ENCODE measurements at regions not wholly inside any gene's neighbourhood (a gene's known extent, or its start where the extent isn't known, plus 50 kb on each side); places are given as distances from the start of the nearest gene placed in this dataset.

DNA sequence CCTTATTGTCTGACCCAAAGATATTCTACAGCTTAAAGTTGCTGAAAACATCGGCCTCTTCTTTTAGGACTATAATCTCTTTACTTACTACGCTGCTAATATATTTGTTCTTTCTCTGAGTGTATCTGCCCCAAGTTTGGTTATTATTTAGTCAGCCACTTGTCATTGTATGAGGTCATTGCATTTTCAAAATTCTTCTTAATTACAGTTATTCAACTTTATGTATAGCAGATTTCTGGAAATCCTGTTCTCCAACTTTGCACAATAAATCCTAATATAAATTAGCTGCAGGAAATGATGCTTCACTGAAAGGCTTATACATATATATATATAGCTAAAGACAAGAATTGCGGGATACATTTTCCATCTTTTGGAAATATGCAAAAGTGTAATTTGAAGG lies 88.5 kb upstream of the HIVEP1 start:
- no peak for DNase-seq

DNA sequence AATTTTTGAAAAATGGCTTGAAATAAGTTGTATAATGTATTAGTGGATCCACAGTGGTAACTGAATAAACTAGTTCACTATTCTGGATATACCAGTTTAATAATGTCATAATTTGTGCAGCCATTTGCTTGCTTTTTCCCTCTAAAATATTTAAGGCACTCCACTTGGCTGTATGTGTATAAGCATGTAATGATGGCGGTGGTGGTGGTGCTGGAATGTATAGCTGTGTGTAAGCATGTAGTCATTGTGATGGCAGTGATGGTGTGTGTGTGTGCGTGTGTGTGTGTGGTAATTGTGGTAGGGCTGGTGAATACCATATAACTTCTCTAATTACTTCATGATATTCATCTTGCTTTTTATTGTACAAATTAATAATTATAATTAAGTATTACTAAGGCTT lies 89.2 kb upstream of the HIVEP1 start:
- DNase-seq, result no peak

DNA sequence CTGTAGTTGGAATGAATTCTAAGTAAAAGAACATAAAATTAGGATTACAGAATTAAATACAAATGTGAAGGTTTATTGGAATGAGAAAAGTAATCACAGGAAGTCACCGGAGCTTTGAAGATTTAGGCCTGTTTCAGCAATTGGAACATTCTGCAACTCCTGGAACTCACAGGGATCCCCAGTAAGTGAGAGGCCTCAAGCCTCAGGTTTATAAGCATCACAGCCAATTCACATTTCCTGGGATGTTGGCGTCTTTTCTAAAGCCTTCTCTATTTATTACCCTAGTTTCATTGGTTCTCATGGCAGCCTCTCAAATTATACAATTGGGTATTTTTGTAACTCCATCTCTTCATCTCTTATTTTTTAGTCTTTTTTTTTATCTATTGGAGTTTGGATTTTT lies 90.4 kb upstream of the HIVEP1 start:
- no peak for DNase-seq

DNA sequence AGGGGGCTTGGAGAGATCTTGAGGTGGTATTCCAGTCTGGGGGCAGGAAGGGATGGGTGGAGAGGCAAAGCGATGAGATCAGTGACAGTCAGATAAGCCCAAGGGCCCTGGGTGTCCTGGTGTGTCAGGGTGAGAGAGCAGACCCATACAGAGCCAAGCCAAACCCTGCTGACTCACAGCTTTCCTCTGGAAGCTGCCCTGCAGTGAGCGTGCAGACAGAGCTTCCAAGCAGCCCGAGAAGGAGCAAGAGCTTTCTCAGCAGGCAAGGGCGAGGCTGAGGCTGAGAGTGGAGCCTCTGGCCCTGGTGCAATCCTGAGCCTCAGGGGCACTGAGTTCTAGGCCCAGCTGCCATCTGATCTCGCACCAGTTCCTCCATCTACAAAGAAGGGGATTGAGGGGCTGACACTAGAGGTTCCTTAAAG lies 91.1 kb upstream of the HIVEP1 start:
- DNase-seq, result no peak

DNA sequence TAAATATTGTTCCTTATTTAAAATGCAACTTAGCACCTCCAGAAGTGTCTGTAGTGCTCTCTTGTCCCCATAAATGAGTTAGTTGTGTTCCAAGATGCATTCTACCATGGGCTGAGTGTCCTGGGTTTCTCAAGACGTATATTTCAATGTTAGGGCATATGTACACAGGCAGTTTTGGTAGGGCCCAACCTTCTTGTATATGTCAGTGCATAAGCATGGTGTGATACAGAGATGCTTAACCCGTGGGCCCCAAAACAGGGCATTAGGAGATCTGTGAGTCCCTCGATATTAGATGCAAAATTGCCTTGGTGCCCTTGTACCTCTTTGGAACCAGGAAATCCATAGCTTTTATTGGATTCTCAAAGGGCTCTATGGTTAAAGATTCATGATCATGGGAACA lies 91.5 kb upstream of the HIVEP1 start:
- no peak for DNase-seq

DNA sequence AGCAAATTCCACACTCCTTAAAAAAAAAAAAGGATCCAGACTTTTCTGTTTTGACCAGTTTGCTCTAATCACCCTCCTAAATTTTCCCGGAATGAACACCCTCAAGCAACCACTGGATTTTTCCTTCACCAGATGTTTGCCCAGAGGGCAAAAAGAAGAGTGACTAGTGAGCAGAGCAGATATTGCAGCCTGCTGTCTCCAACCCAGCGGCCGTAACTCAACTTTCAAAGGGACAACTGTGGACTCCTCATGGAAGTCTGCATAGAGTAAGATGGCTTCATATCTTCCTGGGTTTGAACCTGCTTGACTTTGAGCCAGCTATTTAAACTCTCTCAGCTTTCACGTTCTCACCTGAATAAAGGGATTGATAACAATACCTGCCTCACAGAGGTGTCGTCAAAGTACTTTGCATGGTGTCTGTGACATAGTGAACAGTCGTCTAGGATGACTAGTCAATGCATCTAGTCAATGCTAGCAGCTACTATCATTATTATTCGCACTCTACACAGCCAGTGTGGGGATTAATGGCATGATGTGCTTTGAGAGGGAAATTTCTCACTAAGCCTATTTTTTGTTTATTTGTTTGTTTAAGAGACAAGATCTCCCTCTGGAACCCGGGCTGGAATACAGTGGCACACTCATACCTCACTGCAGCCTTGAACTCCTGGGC lies 92.2 kb upstream of the HIVEP1 start:
- DNase-seq, result no peak

DNA sequence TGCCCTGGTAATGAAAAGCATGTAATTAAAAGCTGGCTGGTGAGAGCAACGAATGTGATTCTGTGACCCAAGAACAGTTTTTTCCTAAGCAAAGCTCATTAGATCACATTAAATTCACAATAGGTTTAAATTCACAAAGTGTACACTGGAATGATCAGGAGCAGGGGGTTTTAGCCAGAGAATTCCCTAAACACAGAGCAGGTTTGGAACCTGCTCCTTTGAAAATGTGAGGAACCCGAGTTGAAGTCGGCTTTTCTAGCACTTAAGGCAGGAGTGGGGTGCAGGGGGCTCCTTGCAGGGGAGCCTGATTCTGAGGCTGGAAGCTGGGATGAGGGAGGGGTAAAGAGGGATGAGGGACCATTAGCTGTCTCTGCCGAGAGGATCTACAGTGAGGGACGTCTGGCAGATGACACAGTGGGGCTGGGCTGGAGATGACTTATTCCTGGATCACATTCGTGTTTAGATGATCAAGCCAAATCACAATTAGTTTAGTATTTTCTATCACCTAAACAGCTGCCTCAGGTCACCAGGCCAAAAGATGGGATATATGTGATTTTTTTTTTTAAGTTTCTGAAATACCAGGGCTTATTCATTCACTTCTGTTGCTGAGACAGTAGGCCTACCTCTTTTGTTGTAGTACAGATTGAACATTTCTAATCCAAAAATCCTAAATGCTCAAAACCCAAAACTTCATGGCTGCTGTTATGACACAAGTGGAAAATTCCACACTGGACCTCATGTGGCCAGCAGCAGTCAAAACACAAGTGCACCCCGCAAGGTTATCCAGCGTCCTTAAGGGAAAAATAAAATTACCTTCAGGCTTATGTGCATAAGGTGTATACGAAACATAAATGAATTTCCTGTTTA lies 93.1 kb upstream of the HIVEP1 start:
- no peak for DNase-seq

DNA sequence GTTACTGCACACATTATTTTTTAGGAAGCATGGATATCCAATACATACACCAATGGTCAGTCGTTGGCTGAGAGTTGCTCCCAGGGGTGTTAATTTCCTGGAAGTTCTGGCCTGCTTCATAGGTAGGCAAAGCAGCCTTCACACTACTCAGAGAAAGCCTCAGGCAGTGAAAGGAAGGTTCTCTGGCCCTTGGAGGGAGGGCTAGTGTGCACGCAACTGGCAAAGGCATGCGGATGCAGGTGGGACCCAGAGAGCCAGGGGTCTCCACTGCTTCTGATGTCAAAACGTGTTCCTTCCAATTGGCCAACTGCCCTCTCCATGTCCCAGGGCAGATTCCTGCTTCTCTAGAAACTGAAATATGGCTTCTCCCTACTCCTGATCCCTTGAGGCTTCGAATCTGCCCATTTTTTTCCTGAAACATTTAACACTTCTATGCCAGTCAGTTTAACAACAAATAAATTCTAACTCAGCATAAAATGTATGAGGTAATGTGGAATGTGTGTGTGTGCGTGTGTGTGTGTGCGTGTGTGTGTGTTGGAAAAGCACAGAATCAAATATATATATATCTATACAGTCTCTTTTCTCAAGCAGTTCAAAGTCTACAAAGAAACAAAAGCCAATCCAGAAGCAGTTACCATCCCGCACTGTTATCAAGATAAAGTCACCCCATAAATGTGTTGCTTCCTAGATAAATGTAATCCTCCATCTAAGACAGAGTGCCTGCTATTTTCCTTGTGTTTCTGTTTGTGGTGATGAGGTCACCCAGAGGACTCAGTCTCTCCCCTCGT lies 94.0 kb upstream of the HIVEP1 start:
- DNase-seq, result no peak

DNA sequence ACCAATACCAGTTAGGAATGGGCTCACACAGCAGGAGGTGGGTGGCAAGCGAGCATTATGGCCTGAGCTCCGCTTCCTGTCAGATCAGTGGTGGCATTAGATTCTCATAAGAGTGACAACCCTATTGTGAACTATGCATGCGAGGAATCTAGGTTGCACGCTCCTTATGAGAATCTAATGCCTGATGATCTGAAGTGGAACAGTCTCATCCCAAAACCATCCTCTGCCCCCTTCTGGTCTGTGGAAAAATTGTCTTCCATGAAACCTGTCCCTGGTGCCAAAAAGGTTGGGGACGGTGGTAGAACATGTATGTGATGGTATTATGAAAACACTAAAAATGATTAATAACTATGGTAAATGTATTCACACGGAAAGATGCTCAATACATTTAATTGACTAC lies 99.7 kb upstream of the HIVEP1 start:
- DNase-seq, result no peak

DNA sequence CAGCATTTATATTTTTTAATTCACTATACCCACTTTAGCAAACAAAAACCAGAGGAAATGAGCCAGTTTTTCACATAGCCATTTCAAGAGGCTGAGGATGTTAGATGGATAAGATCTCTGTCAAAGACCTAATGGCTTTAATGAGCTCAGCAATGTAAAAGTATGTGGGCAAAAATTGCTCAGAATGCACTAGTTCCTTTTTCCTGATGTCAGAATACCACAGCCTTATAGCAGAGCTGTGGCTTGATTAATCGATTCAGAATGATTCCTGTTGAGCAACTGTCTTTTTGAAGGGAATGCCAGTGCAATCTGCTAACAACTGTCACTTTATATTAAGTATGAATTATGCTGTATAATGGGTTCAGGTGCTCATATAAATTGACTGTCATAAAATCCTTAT lies 100.6 kb upstream of the HIVEP1 start:
- no peak for DNase-seq

DNA sequence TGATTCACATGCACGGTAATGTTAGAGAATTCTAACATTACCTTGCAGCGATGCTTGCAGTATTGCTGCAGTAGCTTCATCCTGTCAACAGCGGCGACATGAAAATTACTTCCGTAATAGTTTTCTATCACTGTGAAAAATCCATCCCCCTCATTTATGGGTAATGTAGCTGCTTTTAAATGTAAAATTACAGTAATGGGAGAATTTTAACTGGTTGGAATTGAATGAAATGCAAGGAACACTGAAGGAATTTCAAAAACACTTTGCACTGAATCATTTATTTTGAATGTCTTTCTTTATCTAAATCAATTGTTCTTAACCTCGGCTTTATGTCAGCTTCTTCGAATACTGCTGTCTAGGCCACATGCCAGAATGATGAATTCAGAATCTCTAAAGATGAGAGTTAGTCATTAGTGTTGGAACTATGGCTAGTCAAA lies 102.4 kb upstream of the HIVEP1 start:
- no peak for DNase-seq

DNA sequence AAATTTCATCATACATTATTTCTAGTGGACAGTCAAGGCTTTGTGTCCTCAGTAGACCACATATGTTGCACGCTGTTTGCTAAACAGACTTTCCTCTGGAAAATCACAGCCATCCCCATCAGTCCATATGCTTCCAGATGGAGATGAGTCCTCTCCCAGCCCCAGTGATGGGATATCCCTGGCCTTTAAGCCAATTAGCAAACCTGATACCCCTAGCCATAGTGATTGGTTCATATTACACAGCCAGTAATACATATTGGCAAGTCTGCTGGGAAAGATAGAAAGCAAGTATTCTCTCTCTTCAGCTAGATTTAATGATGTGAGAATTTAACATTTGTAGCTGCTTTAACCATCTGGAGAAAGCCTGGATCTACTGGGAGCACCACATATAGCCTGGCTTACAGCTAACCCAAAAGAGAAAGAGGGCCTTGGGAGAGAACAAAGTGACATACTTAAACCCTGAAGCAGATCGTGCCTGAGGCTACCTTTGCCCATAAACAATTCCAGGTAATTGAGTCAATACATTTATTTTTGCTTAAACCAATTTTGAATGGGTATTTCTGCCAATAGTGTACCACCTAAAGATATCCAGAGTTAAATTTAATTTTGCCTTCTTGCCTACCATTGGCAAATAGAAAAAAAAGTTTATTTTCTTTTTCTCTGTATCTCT lies 103.5 kb upstream of the HIVEP1 start:
- no peak for DNase-seq

DNA sequence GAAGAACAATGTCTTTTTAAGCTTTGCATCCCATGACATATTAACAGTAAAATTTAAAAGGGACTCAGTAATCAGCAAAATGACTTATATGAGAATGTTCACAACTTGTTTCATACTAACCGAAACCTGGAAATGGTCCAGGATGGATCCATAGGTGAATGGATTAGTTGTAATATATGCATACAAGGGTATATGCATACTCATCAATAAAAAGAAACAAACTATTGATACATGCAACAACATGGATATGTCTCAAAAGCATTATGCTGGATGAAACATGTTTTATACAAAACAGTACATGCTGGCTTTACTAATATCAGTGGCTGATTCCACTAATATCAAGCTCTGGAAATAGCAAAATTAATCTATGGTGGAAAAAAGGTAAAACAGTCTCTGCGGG lies 108.5 kb upstream of the HIVEP1 start:
- DNase-seq, result no peak

DNA sequence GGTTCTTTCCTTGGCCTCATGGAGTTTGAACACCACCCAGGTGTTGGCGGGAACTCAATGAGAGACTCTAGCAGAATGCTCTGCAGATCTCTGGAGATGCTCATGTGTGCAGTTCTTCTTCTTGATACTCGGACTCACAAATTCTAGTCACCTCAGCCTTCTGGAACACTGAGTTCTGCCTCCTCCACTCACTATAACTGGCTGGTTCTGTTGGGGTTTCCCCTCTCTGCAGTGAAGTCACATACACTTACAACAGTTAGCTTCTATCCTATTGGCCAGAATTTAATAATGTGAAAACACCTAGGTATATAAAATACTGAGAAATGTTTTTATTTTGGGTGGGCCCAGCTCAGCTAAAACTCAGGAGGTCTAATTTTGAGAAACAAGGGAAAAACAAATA lies 109.6 kb upstream of the HIVEP1 start:
- no peak for DNase-seq

DNA sequence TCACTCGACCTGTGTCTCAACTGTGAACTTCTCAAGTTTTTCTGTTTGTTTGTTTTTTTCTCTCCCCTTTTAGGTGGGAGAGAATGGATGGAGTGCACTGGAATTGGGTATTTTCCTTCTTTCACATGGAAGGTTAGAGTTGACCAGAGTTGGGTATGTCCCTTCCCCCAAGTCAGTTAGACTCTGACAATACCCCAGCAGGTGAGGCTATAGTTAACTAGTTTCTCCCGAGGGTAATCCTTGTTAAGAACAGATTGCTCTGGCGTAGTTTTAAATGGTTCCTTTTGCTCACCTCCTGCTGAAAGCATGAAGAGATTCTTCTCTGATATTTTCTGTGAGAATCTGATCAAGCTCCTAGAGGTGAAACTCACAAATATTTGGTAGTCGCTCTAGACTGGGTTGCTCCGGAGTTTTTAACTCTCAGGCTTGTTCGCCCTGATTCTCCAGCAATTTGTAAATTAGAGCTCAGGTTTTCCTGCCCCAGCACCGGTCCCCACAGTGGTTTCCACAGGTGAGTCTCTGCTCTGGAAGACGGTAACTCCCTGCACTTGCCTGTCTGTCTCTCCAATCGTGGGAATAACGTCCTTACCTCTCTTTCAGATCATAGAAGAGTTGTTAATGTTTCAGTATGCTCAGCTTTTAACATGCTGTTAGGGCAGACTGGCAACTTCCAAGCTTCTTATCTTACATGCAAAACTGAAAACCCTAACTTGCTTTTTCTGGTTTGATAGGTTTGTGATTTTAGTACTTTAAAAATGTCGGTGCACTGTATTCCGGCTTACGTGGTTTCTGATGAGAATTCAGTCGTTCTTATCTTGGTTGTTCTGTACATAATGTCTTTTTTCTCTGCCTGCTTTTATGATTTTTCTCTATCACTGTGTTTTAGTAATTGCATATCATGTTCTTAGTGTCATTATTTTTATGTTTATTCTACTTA lies 111.2 kb upstream of the HIVEP1 start:
- peak; percentile 19 for DNase-seq

DNA sequence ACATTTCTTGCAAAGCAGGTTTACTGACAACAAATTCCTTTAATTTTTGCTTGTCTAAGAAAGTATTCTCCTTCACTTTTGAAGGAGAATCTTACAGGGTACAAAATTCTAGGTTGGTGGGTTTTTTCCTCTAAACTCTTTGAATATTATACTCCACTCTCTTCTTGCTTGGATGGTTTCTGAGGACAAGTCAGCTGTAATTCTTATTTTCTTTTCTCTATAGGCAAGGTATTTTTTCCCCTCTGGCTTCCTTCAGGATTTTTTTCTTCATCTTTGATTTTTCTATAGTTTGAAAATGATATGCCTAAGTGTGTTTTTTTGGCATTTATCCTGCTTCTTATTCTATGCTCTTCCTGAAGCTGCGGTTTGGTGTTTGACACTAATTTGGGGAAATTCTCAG lies 112.5 kb upstream of the HIVEP1 start:
- no peak for DNase-seq

DNA sequence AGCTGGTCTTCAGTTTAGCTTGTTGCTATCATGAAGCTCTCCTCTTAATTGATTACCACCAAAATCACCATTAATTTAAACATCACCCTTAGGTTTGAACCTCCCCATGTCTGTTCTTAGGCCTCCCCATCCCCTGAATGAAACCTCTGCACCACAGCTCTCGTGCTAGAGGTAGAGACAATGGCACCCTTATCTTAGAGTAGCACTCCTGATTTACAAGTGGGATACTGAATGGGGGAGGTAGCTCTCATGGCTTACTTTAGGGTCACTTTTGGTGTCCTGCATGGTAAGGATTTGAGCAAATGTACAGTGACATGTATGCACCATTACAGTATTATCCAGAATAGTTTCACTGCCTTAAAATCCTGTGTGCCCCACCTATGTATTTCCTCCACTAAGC lies 115.6 kb upstream of the ADTRP start:
- DNase-seq, result no peak

DNA sequence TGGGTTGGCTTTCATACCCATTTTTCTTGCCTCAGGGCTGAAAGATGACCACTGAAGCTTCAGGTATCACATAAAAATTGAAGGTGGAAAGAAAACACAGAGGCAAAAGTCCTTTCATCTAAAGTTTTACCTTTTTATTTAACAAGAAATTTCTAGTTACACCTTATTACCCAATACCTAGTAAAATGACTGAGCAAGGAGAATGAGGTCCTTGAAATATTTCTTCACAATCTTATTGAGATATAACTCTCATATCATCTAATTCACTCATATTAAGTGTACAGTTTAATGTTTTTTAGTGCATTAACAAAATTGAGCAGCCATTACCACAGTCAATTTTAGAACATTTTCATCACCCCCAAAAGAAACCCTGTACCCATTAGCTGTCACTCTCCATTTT lies 112.9 kb upstream of the ADTRP start:
- no peak for DNase-seq

DNA sequence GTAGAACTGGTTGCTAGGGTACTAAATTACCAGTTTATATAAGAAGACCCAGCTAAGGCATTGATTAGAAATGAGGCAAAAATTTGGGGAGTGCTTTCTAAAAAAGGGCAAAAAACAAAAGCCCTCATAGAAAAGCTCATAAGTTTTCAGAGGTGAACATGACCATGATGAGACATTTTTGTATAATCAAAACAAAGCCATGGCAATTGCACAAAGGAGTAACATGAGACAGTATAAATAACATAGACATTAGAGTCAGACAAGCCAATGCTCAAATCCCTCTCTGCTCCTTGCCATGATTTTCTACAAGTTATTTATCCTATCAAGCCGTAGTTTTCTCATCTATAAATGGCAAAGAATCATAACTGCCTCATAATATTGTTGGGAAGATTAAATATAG lies 112.2 kb upstream of the ADTRP start:
- DNase-seq, result no peak

DNA sequence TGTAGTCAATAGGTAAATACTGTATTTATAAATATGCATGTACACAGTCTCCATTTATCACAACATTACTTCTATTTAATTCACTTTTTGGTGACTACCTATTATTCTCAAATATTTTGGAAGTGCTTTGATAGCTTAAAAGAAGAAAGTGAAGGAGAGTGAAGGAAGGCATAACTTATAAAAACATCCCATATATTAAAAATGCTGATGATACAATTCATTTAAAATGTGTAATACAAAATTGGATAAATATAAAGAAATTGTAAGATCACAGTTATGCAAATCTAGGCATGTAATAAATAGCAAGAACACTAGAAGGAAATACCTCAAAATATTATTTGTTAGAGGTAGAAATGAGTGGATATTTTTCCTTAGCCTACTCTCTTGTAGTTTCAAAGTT lies 111.6 kb upstream of the ADTRP start:
- no peak for DNase-seq

DNA sequence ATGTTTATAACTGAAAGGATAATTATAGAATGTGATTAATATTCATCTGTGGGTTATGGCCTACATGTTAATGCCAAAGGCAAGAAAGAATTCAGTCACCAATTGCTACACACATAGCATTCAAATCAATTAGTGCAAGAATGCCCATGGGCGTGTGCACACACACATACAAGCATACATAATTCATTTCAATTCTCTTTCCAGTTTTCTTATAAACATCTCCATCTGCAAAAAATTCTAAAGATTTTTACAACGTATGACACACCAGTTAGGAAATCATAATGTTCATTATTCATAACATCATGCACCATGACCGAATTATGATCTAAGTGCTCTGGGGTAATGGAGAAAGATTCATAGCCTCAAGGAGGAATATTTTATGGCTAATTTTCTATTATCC lies 111.0 kb upstream of the ADTRP start:
- no peak for DNase-seq

DNA sequence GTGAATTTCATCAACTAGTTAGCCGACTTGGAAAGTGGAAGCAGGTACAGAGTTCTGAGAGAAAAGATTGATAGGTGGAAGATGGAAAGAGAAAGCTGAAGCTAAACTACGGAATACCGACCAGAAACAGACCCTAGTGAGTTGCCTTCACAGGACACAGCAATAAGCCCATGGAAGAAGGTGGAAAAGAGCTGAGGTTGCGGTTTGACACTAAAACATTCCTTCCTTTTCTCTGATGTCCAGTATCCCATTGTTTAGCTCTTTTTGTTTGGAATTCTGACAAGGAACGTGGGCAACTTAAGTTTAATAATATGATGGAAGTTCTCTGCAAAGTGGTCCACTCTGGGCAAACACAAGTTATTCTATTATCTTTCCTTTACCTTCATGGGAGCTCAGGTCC lies 110.1 kb upstream of the ADTRP start:
- DNase-seq, result no peak
